Midbrain (tissue), 1 donor: ENCODE measurements at regions not wholly inside any gene's neighbourhood (a gene's known extent, or its start where the extent isn't known, plus 50 kb on each side); places are given as distances from the start of the nearest gene placed in this dataset.
A peak's percentile ranks its signal among the peaks of the same experiment; 100 is the strongest.
"Not testable (repeated sequence)": the region's sequence is repeated elsewhere in the genome, so short reads cannot be mapped to it uniquely, and the experiment has no call there.

Source experiments
- DNase-seq: peaks from one replicate; lab custom pipeline; 2025; lab: John Stamatoyannopoulos, UW

GRCh38 chr7:68843985-68844384 is 754.3 kb upstream of the AUTS2 start:
- not testable (repeated sequence) for DNase-seq

GRCh38 chr7:68846811-68847325 is 751.4 kb upstream of the AUTS2 start:
- DNase-seq: no peak

GRCh38 chr7:68853254-68853653 is 745.0 kb upstream of the AUTS2 start:
- DNase-seq: no peak

GRCh38 chr7:68857571-68857970 is 740.7 kb upstream of the AUTS2 start:
- DNase-seq: no peak

GRCh38 chr7:68858497-68858896 is 739.8 kb upstream of the AUTS2 start:
- DNase-seq: no peak

- no peak for DNase-seq
Measured at GRCh38 chr7:68861171-68861570, 737.1 kb upstream of the AUTS2 start.

GRCh38 chr7:68862261-68862660 is 736.0 kb upstream of the AUTS2 start:
- no peak for DNase-seq

GRCh38 chr7:68862736-68863135 is 735.5 kb upstream of the AUTS2 start:
- no peak for DNase-seq

GRCh38 chr7:68865351-68866199 is 732.7 kb upstream of the AUTS2 start:
- DNase-seq: no peak

- DNase-seq: no peak
Measured at GRCh38 chr7:68866200-68866570, 732.1 kb upstream of the AUTS2 start.

GRCh38 chr7:68866721-68867120 is 731.6 kb upstream of the AUTS2 start:
- DNase-seq: not testable (repeated sequence)

GRCh38 chr7:68868978-68869377 is 729.3 kb upstream of the AUTS2 start:
- peak; percentile 2 for DNase-seq

- DNase-seq: no peak
Measured at GRCh38 chr7:68873616-68874015, 724.7 kb upstream of the AUTS2 start.

GRCh38 chr7:68875857-68876256 is 722.4 kb upstream of the AUTS2 start:
- no peak for DNase-seq

- DNase-seq: not testable (repeated sequence)
Measured at GRCh38 chr7:68887116-68887515, 711.2 kb upstream of the AUTS2 start.

- DNase-seq: no peak
Measured at GRCh38 chr7:68888971-68889385, 709.3 kb upstream of the AUTS2 start.

- no peak for DNase-seq
Measured at GRCh38 chr7:68892236-68892635, 706.0 kb upstream of the AUTS2 start.

GRCh38 chr7:68893411-68893810 is 704.9 kb upstream of the AUTS2 start:
- no peak for DNase-seq

GRCh38 chr7:68899156-68899555 is 699.1 kb upstream of the AUTS2 start:
- not testable (repeated sequence) for DNase-seq

- no peak for DNase-seq
Measured at GRCh38 chr7:68900096-68900495, 698.2 kb upstream of the AUTS2 start.

- no peak for DNase-seq
Measured at GRCh38 chr7:68904630-68905029, 693.6 kb upstream of the AUTS2 start.

GRCh38 chr7:68911754-68912153 is 686.5 kb upstream of the AUTS2 start:
- no peak for DNase-seq

- DNase-seq: no peak
Measured at GRCh38 chr7:68914006-68914405, 684.3 kb upstream of the AUTS2 start.
